HCEC 1CT (cell line): ENCODE measurements at regions not wholly inside any gene's neighbourhood (a gene's known extent, or its start where the extent isn't known, plus 50 kb on each side); places are given as distances from the start of the nearest gene placed in this dataset.

Experiments used
- DNase-seq: peaks from one replicate; pipeline ENCODE4 v3.0.0-alpha.2; 2017

GRCh38 chr2:48145845-48146452 is 168.5 kb upstream of the FOXN2 start:
- DNase-seq: no peak

- no peak for DNase-seq
Measured at GRCh38 chr2:48146552-48146951, 167.9 kb upstream of the FOXN2 start.

GRCh38 chr2:48147719-48148118 is 166.8 kb upstream of the FOXN2 start:
- no peak for DNase-seq

GRCh38 chr2:48148841-48149430 is 165.5 kb upstream of the FOXN2 start:
- DNase-seq: no peak

- no peak for DNase-seq
Measured at GRCh38 chr2:48157150-48157549, 157.3 kb upstream of the FOXN2 start.

GRCh38 chr2:48161628-48162027 is 152.9 kb upstream of the FOXN2 start:
- DNase-seq: no peak

- no peak for DNase-seq
Measured at GRCh38 chr2:48162742-48163141, 151.7 kb upstream of the FOXN2 start.

GRCh38 chr2:48165070-48165753 is 149.3 kb upstream of the FOXN2 start:
- DNase-seq: no peak

GRCh38 chr2:48169141-48169592 is 145.3 kb upstream of the FOXN2 start:
- no peak for DNase-seq

- DNase-seq: peak; percentile 43
Measured at GRCh38 chr2:48170281-48170680, 144.2 kb upstream of the FOXN2 start.

GRCh38 chr2:48173141-48173540 is 141.3 kb upstream of the FOXN2 start:
- no peak for DNase-seq

GRCh38 chr2:48174503-48174902 is 140.0 kb upstream of the FOXN2 start:
- DNase-seq: no peak

- DNase-seq: peak; percentile 61
Measured at GRCh38 chr2:48175254-48175653, 139.2 kb upstream of the FOXN2 start.

GRCh38 chr2:48175656-48176055 is 138.8 kb upstream of the FOXN2 start:
- DNase-seq: no peak

GRCh38 chr2:48176876-48177275 is 137.6 kb upstream of the FOXN2 start:
- DNase-seq: no peak

- no peak for DNase-seq
Measured at GRCh38 chr2:48178611-48179010, 135.9 kb upstream of the FOXN2 start.

- no peak for DNase-seq
Measured at GRCh38 chr2:48180557-48180956, 133.9 kb upstream of the FOXN2 start.

- no peak for DNase-seq
Measured at GRCh38 chr2:48183276-48183675, 131.2 kb upstream of the FOXN2 start.

- no peak for DNase-seq
Measured at GRCh38 chr2:48183991-48184390, 130.5 kb upstream of the FOXN2 start.

GRCh38 chr2:48187503-48187902 is 127.0 kb upstream of the FOXN2 start:
- DNase-seq: no peak

- no peak for DNase-seq
Measured at GRCh38 chr2:48189552-48190228, 124.8 kb upstream of the FOXN2 start.

GRCh38 chr2:48190230-48190629 is 124.3 kb upstream of the FOXN2 start:
- DNase-seq: no peak

- DNase-seq: no peak
Measured at GRCh38 chr2:48194641-48195040, 119.8 kb upstream of the FOXN2 start.

- no peak for DNase-seq
Measured at GRCh38 chr2:48195169-48195568, 119.3 kb upstream of the FOXN2 start.
